IMR-90 (cell line): ENCODE measurements at regions not wholly inside any gene's neighbourhood (a gene's known extent, or its start where the extent isn't known, plus 50 kb on each side); places are given as distances from the start of the nearest gene placed in this dataset.

Source experiments
- ATAC-seq: fragments of 200-7000 bp; cut with Tn5 transposase; 2 replicates; pipeline ENCODE4 v1.9.1; 2020; ENCODE audit warnings: low read depth, mild to moderate bottlenecking, moderate library complexity
- BruUV-seq: library from RNA; stranded (reverse); fragments of 400-500 nt; replicated peaks from 2 replicates; lab custom pipeline; 2021; lab: Mats Ljungman, UMichigan
- CTCF ChIA-PET: fragments of 300-600 bp; formaldehyde crosslinking; extraction: SDS; loops from one replicate; lab custom pipeline; 2021; ENCODE audit warnings: antibody characterized with exemption; lab: Yijun Ruan, JAX
- POLR2A ChIA-PET: fragments of 300-600 bp; sonication (Branson Sonifier 250); formaldehyde crosslinking; loops from one replicate; lab custom pipeline; 2022; ENCODE audit warnings: antibody characterized with exemption; ENCODE audit not compliant: unreplicated experiment; lab: Charles Lee
- DNase-seq: peaks from one replicate; pipeline ENCODE4 v3.0.0; 2013
- H2AFZ ChIP-seq: replicated peaks from 2 replicates; pipeline ENCODE3; 2013; ENCODE audit warnings: low read length, mild to moderate bottlenecking; ENCODE audit not compliant: poor library complexity
- H2AK5ac ChIP-seq: 2 replicates; pipeline ENCODE4 v1.6.1; 2013; ENCODE audit warnings: low read depth, low read length, inconsistent platforms
- H2AK9ac ChIP-seq: replicated peaks from 2 replicates; pipeline ENCODE3; 2013; ENCODE audit warnings: mild to moderate bottlenecking, low read depth, low read length, moderate library complexity; ENCODE audit not compliant: poor library complexity
- H2BK120ac ChIP-seq: 2 replicates; pipeline ENCODE4 v1.6.1; 2013; ENCODE audit warnings: low read depth, low read length, inconsistent platforms
- H2BK15ac ChIP-seq: 3 replicates; pipeline ENCODE4 v1.6.1; 2013; ENCODE audit warnings: low read depth, low read length, inconsistent platforms
- H2BK20ac ChIP-seq: 2 replicates; pipeline ENCODE4 v1.6.1; 2013; ENCODE audit warnings: low read depth, mild to moderate bottlenecking, inconsistent platforms, low read length, moderate library complexity
- H2BK5ac ChIP-seq: 2 replicates; pipeline ENCODE4 v1.6.1; 2013; ENCODE audit warnings: mild to moderate bottlenecking, low read depth, low read length, inconsistent platforms; ENCODE audit not compliant: poor library complexity, severe bottlenecking
- H3K14ac ChIP-seq: replicated peaks from 2 replicates; pipeline ENCODE4 v1.6.1; 2013; ENCODE audit warnings: low read depth, low read length, inconsistent platforms
- H3K18ac ChIP-seq: 2 replicates; pipeline ENCODE4 v1.6.1; 2013; ENCODE audit warnings: low read depth, low read length, control low read depth
- H3K23ac ChIP-seq: 2 replicates; pipeline ENCODE4 v1.6.1; 2013; ENCODE audit warnings: low read depth, low read length, inconsistent platforms
- H3K27ac ChIP-seq: 2 replicates; pipeline ENCODE4 v1.5.1; 2013; ENCODE audit warnings: mild to moderate bottlenecking, control low read depth, low read length; ENCODE audit not compliant: insufficient read depth
- H3K27me3 ChIP-seq: 2 replicates; pipeline ENCODE4 v1.6.1; 2013; ENCODE audit warnings: low read length; ENCODE audit not compliant: control insufficient read depth, insufficient read depth
- H3K36me3 ChIP-seq: 2 replicates; pipeline ENCODE4 v1.6.1; 2013; ENCODE audit warnings: low read length, mixed read lengths; ENCODE audit not compliant: control insufficient read depth, insufficient read depth
- H3K4ac ChIP-seq: 2 replicates; pipeline ENCODE4 v1.6.1; 2013; ENCODE audit warnings: low read depth, low read length, inconsistent platforms
- H3K4me1 ChIP-seq: 2 replicates; pipeline ENCODE4 v1.6.1; 2013; ENCODE audit warnings: low read length, mixed read lengths; ENCODE audit not compliant: control insufficient read depth, insufficient read depth
- H3K4me2 ChIP-seq: 2 replicates; pipeline ENCODE4 v1.6.1; 2013; ENCODE audit warnings: low read depth, mild to moderate bottlenecking, control low read depth, low read length, moderate library complexity
- H3K4me3 ChIP-seq: 2 replicates; pipeline ENCODE4 v1.5.1; 2013; ENCODE audit warnings: low read depth, mild to moderate bottlenecking, control low read depth, low read length, moderate library complexity; ENCODE audit not compliant: insufficient read depth
- H3K56ac ChIP-seq: 2 replicates; pipeline ENCODE4 v1.6.1; 2013; ENCODE audit warnings: low read length, inconsistent platforms; ENCODE audit not compliant: insufficient read depth; ENCODE audit errors: extremely low read depth
- H3K79me1 ChIP-seq, 2 experiments: 2 replicates each; pipeline ENCODE4 v1.6.1; 2013; ENCODE audit warnings: low read length in 2 of 2, inconsistent platforms in 1 of 2, low read depth in 1 of 2
- H3K9ac ChIP-seq: 2 replicates; pipeline ENCODE4 v1.6.1; 2013; ENCODE audit warnings: low read depth, low read length, control low read depth
- H3K9me1 ChIP-seq: 2 replicates; pipeline ENCODE4 v1.6.1; 2013; ENCODE audit warnings: low read length, inconsistent platforms; ENCODE audit not compliant: insufficient read depth
- H3K9me3 ChIP-seq: 2 replicates; pipeline ENCODE4 v1.6.1; 2013; ENCODE audit warnings: low read length; ENCODE audit not compliant: control insufficient read depth, insufficient read depth
- H4K20me1 ChIP-seq: 2 replicates; pipeline ENCODE4 v1.6.1; 2013; ENCODE audit warnings: low read length, inconsistent platforms; ENCODE audit not compliant: insufficient read depth
- H4K5ac ChIP-seq: 2 replicates; pipeline ENCODE4 v1.6.1; 2013; ENCODE audit warnings: mild to moderate bottlenecking, low read depth, low read length, control low read depth
- H4K8ac ChIP-seq, 2 experiments: 2 replicates each; pipeline ENCODE4 v1.6.1; 2013; ENCODE audit warnings: low read depth in 2 of 2, low read length in 2 of 2, control low read depth in 1 of 2, inconsistent platforms in 1 of 2
- H4K91ac ChIP-seq: 2 replicates; pipeline ENCODE4 v1.6.1; 2013; ENCODE audit warnings: low read depth, low read length, inconsistent platforms; ENCODE audit not compliant: insufficient read depth
- BHLHE40 ChIP-seq: fragments of 150-350 bp; IDR thresholded peaks from 2 replicates; pipeline ENCODE4 v1.6.1; 2016; ENCODE audit warnings: mild to moderate bottlenecking, low read depth, low read length
- CEBPB ChIP-seq: IDR thresholded peaks from 2 replicates; pipeline ENCODE4 v1.6.1; 2012; ENCODE audit warnings: low read depth, low read length, improper control_type of control experiment
- CHD1 ChIP-seq: IDR thresholded peaks from 2 replicates; pipeline ENCODE4 v1.6.1; 2012; ENCODE audit warnings: low read depth, low read length, improper control_type of control experiment
- CTCF ChIP-seq: conservative IDR thresholded peaks from 2 replicates; pipeline ENCODE4 v1.5.1; 2012; ENCODE audit warnings: mild to moderate bottlenecking, low read depth, low read length, improper control_type of control experiment
- FOS ChIP-seq: fragments of 150-350 bp; IDR thresholded peaks from 2 replicates; pipeline ENCODE4 v1.6.1; 2016; ENCODE audit warnings: low read depth, low read length
- MAFK ChIP-seq: IDR thresholded peaks from 2 replicates; pipeline ENCODE4 v1.6.1; 2012; ENCODE audit warnings: low read depth, low read length, improper control_type of control experiment
- MAZ ChIP-seq: IDR thresholded peaks from 2 replicates; pipeline ENCODE4 v1.6.1; 2012; ENCODE audit warnings: low read depth, mild to moderate bottlenecking, low read length, improper control_type of control experiment, moderate library complexity, borderline replicate concordance
- MXI1 ChIP-seq: IDR thresholded peaks from 2 replicates; pipeline ENCODE4 v1.6.1; 2012; ENCODE audit warnings: low read depth, mild to moderate bottlenecking, low read length, moderate library complexity, borderline replicate concordance
- NFE2L2 ChIP-seq: fragments of 150-350 bp; IDR thresholded peaks from 2 replicates; pipeline ENCODE4 v1.6.1; 2016; ENCODE audit warnings: low read depth, mild to moderate bottlenecking, low read length
- POLR2A ChIP-seq: IDR thresholded peaks from 2 replicates; pipeline ENCODE4 v1.6.1; 2012; ENCODE audit warnings: mild to moderate bottlenecking, low read depth, low read length
- RAD21 ChIP-seq: IDR thresholded peaks from 2 replicates; pipeline ENCODE4 v1.6.1; 2012; ENCODE audit warnings: low read length, improper control_type of control experiment
- RCOR1 ChIP-seq: IDR thresholded peaks from 2 replicates; pipeline ENCODE4 v1.6.1; 2012; ENCODE audit warnings: mild to moderate bottlenecking, low read length, improper control_type of control experiment; ENCODE audit not compliant: insufficient replicate concordance
- RFX5 ChIP-seq: IDR thresholded peaks from 2 replicates; pipeline ENCODE4 v1.8.0; 2012; ENCODE audit warnings: low read depth, mild to moderate bottlenecking, low read length, moderate library complexity
- SMC3 ChIP-seq: fragments of 150-350 bp; IDR thresholded peaks from 2 replicates; pipeline ENCODE4 v1.6.1; 2016; ENCODE audit warnings: low read depth, mild to moderate bottlenecking, antibody characterized with exemption, low read length, moderate library complexity
- USF2 ChIP-seq: fragments of 150-350 bp; IDR thresholded peaks from 2 replicates; pipeline ENCODE4 v1.6.1; 2017; ENCODE audit warnings: mild to moderate bottlenecking, antibody characterized with exemption, low read length, low read depth
- WGBS, 2 experiments: methylation state at CpG; one replicate each; pipeline versions ENCODE4 v1.1.5 to v1.1.7; 2013; ENCODE audit warnings: missing lambda C conversion rate in 2 of 2; ENCODE audit not compliant: insufficient read length in 1 of 2; ENCODE audit errors: extremely low coverage in 2 of 2; 5-methylcytosine and 5-hydroxymethylcytosine counted together
- dilution Hi-C: fragments of 300-500 bp; cut with HindIII; formaldehyde crosslinking; loops from one replicate; pipeline ENCODE4 v1.14.3; 2018; ENCODE audit warnings: low sequenced_read_pairs; ENCODE audit not compliant: unreplicated experiment
- in situ Hi-C: fragments of 300-500 bp; cut with MboI; formaldehyde crosslinking; loops from 3 replicates; pipeline ENCODE4 v1.14.3; 2019; ENCODE audit warnings: low sequenced_read_pairs, inconsistent platforms, mixed read lengths
- intact Hi-C: fragments of 100-400 bp; cut with micrococcal nuclease; formaldehyde crosslinking; loops from 2 replicates; pipeline ENCODE4 v1.10.0; 2022
- TF ChIP-seq, protein P1 (sequence below): fragments of 150-350 bp; IDR thresholded peaks from 2 replicates; pipeline ENCODE4 v1.6.1; 2016; ENCODE audit warnings: low read depth, mild to moderate bottlenecking, low read length, moderate library complexity, borderline replicate concordance

- Histone ChIP-seq H3K4me3 (no peak overlapping the region), H3K27ac (no peak overlapping the region), H3K4ac (no peak overlapping the region), H2AFZ (no peak overlapping the region), H2AK5ac (no peak overlapping the region), H4K91ac (no peak overlapping the region), H2AK9ac (no peak overlapping the region), H3K9ac (no peak overlapping the region), H3K56ac (no peak overlapping the region), H2BK5ac (no peak overlapping the region), H4K5ac (no peak overlapping the region), H2BK120ac (no peak overlapping the region), H4K20me1 (no peaks in the 10 kb centered on the region), H3K18ac (no peak overlapping the region), H3K4me1 (no peaks in the 10 kb centered on the region), H3K9me1 (no peaks in the 10 kb centered on the region), H3K27me3 (no peaks in the 10 kb centered on the region), H3K9me3 (peaks cover 3% of the 10 kb centered on the region; the same call in 1 of the 2 replicates), H2BK20ac (no peak overlapping the region), H2BK15ac (no peak overlapping the region), H3K14ac (no peak overlapping the region), H3K23ac (no peak overlapping the region), H3K4me2 (no peak overlapping the region), H4K8ac (no peak overlapping the region), H3K36me3 (no peaks in the 10 kb centered on the region), H3K79me1 (no peaks in the 10 kb centered on the region)
- BruUV-seq: no TSS peak
- ATAC-seq (no peak), DNase-seq (no peak)
- ChIA-PET POLR2A (no interaction called here), CTCF (no interaction called here)
- dilution Hi-C loops (no loop called here), in situ Hi-C loops (no loop called here), intact Hi-C loops (no loop called here)
- WGBS, 2 experiments: no CpG with 5 or more reads among the region's 1 CpG
- TF ChIP-seq MAZ (no peak), CTCF (no peak), CHD1 (no peak), RCOR1 (no peak), MXI1 (no peak), MAFK (no peak), RFX5 (no peak), RAD21 (no peak), FOS (no peak), USF2 (no peak), CEBPB (no peak), SMC3 (no peak), POLR2A (no peak), NFE2L2 (no peak), BHLHE40 (no peak)
- TF ChIP-seq, protein P1, sequence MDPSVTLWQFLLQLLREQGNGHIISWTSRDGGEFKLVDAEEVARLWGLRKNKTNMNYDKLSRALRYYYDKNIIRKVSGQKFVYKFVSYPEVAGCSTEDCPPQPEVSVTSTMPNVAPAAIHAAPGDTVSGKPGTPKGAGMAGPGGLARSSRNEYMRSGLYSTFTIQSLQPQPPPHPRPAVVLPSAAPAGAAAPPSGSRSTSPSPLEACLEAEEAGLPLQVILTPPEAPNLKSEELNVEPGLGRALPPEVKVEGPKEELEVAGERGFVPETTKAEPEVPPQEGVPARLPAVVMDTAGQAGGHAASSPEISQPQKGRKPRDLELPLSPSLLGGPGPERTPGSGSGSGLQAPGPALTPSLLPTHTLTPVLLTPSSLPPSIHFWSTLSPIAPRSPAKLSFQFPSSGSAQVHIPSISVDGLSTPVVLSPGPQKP: no peak
Measured at GRCh38 chr11:38723361-38723760, 2125.3 kb upstream of the RAG2 start.
